ENCODE measurements at regions not wholly inside any gene's neighbourhood (a gene's known extent, or its start where the extent isn't known, plus 50 kb on each side); places are given as distances from the start of the nearest gene placed in this dataset.

- H3K79me2 ChIP-seq (ENCODE audit: insufficient read depth, low read depth): no peaks in the 10 kb centered on the region
- no peaks in the 10 kb centered on the region for H3K36me3 ChIP-seq (ENCODE audit: insufficient read depth)
- H3K27ac ChIP-seq: no peak overlapping the region
- H3K4me1 ChIP-seq (ENCODE audit: low read depth, poor library complexity, severe bottlenecking): peaks cover 19% of the 10 kb centered on the region
- H3K27me3 ChIP-seq (ENCODE audit: insufficient read depth, low read depth): no peaks in the 10 kb centered on the region
- H3K4me2 ChIP-seq: no peak overlapping the region
- no peaks in the 10 kb centered on the region for H4K20me1 ChIP-seq (ENCODE audit: insufficient read depth)
- no peak for TF ChIP-seq CTCF (conservative IDR thresholded peaks at IDR 0.05; ENCODE audit: low read depth, low read length)
- H3K4me3 ChIP-seq (IDR thresholded peaks at IDR 0.05; ENCODE audit: insufficient read depth, low read depth, low read length): no peak overlapping the region
- H2AFZ ChIP-seq (ENCODE audit: low read depth): no peak overlapping the region
- H3K9ac ChIP-seq: no peak overlapping the region
Measured at GRCh38 chr5:73228052-73228451, 55.1 kb downstream of the TMEM174 start.
